BJ (cell line): ENCODE measurements at regions not wholly inside any gene's neighbourhood (a gene's known extent, or its start where the extent isn't known, plus 50 kb on each side); places are given as distances from the start of the nearest gene placed in this dataset.
"Not testable (repeated sequence)": the region's sequence is repeated elsewhere in the genome, so short reads cannot be mapped to it uniquely, and the experiment has no call there.

Source experiments
- CTCF ChIA-PET: fragments of 350-600 bp; formaldehyde crosslinking; extraction: SDS; loops from one replicate; lab custom pipeline; 2021; ENCODE audit warnings: antibody characterized with exemption, inconsistent platforms; lab: Yijun Ruan, JAX
- POLR2A ChIA-PET: fragments of 300-600 bp; sonication (Branson Sonifier 250); formaldehyde crosslinking; extraction: SDS; loops from one replicate; lab custom pipeline; 2021; ENCODE audit warnings: antibody characterized with exemption; lab: Charles Lee
- DNase-seq: peaks from one replicate; pipeline ENCODE4 v3.0.0-alpha.2; 2011; ENCODE audit warnings: low read depth
- H3K27me3 ChIP-seq: 2 replicates; pipeline ENCODE4 v1.6.0; 2011; ENCODE audit warnings: low read length; ENCODE audit not compliant: control insufficient read depth, insufficient read depth
- H3K36me3 ChIP-seq: 2 replicates; pipeline ENCODE4 v1.5.1; 2011; ENCODE audit warnings: low read length; ENCODE audit not compliant: control insufficient read depth, insufficient read depth
- H3K4me3 ChIP-seq: 2 replicates; pipeline ENCODE4 v1.5.1; 2011; ENCODE audit warnings: low read depth, mild to moderate bottlenecking, control low read depth, low read length
- TF ChIP-seq, protein P1 (sequence below): IDR thresholded peaks from 2 replicates; pipeline ENCODE4 v1.5.1; 2011; ENCODE audit warnings: low read depth, mild to moderate bottlenecking, control low read depth, inconsistent platforms, low read length, moderate library complexity; ENCODE audit not compliant: insufficient read depth

DNA sequence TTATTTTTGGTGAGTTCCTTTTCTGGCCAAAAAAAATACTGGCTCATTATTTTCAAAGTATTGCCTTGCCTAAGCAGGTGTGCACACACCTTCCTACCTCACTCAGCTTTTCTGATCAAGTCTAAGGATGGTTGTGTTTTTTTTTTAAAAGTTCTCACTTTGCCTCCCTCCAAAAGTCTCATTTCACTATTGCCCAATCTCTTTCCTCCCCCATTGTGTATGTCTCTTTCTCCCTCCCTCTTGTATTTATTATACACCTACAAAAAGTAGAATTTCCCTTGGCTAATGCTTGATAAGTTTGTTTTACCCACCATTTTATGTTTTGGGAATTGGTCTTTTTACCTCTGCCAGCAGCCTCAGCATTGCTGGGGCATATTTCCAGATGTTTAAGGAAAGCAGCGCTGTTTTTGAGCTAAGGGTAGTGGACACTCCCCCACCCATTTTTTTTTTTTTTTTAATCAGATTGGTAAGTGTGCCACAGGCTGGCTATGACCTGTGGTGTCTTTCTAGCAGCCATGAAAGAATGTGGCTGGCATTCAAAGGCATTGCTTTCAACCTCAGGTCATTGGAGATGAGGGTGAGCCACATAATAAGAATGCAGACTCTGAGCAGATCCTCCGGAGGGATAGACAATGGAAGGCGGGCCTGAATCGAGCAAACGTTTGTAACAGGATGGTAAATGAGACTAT lies 668.6 kb downstream of the UTRN start:
- Histone ChIP-seq H3K4me3 (no peak overlapping the region), H3K27me3 (no peaks in the 10 kb centered on the region), H3K36me3 (no peaks in the 10 kb centered on the region)
- TF ChIP-seq, protein P1, sequence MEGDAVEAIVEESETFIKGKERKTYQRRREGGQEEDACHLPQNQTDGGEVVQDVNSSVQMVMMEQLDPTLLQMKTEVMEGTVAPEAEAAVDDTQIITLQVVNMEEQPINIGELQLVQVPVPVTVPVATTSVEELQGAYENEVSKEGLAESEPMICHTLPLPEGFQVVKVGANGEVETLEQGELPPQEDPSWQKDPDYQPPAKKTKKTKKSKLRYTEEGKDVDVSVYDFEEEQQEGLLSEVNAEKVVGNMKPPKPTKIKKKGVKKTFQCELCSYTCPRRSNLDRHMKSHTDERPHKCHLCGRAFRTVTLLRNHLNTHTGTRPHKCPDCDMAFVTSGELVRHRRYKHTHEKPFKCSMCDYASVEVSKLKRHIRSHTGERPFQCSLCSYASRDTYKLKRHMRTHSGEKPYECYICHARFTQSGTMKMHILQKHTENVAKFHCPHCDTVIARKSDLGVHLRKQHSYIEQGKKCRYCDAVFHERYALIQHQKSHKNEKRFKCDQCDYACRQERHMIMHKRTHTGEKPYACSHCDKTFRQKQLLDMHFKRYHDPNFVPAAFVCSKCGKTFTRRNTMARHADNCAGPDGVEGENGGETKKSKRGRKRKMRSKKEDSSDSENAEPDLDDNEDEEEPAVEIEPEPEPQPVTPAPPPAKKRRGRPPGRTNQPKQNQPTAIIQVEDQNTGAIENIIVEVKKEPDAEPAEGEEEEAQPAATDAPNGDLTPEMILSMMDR: no peak
- ChIA-PET CTCF (interaction anchor here (0.6 to 1.4 kb wide), 4 partner anchors 10 to 364 kb away, joined by 3 to 4 read pairs (median 4); no protein-coding TSS in a partner anchor), POLR2A (no interaction called here)
- no peak for DNase-seq

DNA sequence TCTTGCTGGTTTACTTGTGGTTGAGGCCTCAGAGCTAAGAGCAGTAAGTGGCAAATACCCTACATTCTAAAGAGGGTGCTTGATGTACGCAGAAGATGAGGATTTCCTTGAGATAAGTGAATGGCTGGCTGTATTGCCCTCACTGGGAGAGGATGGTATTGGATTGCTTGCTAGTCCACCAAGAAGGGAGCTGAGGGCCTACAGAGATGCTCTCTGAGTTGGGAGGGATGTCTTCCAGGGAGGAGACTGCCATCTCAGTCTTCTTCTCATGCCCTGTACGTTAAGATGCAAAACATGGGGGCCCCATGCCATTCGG lies 669.1 kb downstream of the UTRN start:
- no peak overlapping the region for H3K4me3 ChIP-seq
- CTCF ChIA-PET: interaction anchor here (0.6 to 1.4 kb wide), 2 partner anchors 18 to 364 kb away, joined by 3 to 4 read pairs; no protein-coding TSS in a partner anchor
- no peaks in the 10 kb centered on the region for H3K36me3 ChIP-seq
- no peak for DNase-seq
- POLR2A ChIA-PET: no interaction called here
- TF ChIP-seq, protein P1: no peak
- no peaks in the 10 kb centered on the region for H3K27me3 ChIP-seq

DNA sequence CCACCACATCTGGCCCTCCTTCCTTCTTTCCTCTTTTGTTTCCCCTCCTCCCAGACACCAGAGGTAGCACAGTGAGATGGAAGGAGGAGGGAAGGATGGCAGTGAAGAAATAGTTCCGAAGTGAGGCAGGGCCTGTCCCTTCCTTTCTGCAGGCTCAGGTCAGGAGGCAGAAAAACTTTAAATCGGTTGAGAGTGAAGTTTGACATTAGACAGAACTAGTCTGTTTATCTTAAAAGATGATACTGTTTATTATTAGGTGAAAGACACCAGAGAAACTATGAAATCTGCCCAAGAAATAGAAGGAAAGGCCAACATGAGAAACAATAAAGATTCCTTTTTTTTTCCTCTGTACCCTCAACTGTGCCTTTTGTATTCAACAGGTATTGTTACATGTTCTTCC lies 670.3 kb downstream of the UTRN start:
- Histone ChIP-seq H3K4me3 (no peak overlapping the region), H3K27me3 (no peaks in the 10 kb centered on the region), H3K36me3 (no peaks in the 10 kb centered on the region)
- TF ChIP-seq, protein P1: no peak
- ChIA-PET CTCF (interaction anchor here (0.9 kb wide), 1 partner anchor 33 kb away, joined by 3 read pairs; no protein-coding TSS in a partner anchor), POLR2A (no interaction called here)
- no peak for DNase-seq

DNA sequence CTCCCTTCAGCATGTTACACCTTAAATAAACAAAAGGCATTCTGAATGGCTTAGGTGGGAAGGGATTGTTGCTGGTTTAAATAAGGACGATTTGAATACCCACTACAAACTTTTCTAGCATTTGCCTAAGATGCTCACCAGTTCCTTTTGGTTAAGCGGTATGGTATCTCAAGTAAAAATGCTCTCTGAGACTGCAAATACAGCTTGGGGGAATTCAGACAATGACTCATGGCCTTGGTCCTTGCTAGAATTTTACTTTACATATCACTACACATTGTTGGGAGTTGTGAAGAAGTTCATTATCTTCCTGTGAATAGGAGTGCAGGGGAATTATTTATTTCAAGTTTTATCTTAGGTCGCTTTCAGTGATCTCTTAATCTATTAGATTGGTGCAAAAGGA lies 670.7 kb downstream of the UTRN start:
- TF ChIP-seq, protein P1: no peak
- POLR2A ChIA-PET: no interaction called here
- CTCF ChIA-PET: interaction anchor here (0.9 kb wide), 1 partner anchor 33 kb away, joined by 3 read pairs; no protein-coding TSS in a partner anchor
- no peaks in the 10 kb centered on the region for H3K36me3 ChIP-seq
- DNase-seq: no peak
- no peak overlapping the region for H3K4me3 ChIP-seq
- H3K27me3 ChIP-seq: no peaks in the 10 kb centered on the region

DNA sequence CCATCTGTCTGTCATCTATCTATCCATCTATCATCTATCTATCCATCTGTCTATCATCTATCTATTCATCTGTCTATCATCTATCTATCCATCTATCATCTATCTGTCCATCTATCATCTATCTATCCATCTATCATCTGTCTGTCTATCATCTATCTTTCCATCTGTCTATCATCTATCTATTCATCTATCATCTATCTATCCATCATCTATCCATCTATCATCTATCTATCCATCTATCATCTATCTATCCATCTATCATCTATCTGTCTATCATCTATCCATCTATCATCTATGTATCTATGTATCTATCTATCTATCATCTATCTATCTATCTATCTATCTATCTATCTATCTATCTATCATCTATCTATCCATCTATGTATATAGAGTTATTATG lies 671.6 kb downstream of the UTRN start:
- H3K36me3 ChIP-seq, CTCF ChIA-PET, H3K27me3 ChIP-seq, POLR2A ChIA-PET, DNase-seq, H3K4me3 ChIP-seq: not testable (repeated sequence)
